ENCODE measurements at regions not wholly inside any gene's neighbourhood (a gene's known extent, or its start where the extent isn't known, plus 50 kb on each side); places are given as distances from the start of the nearest gene placed in this dataset.

DNA sequence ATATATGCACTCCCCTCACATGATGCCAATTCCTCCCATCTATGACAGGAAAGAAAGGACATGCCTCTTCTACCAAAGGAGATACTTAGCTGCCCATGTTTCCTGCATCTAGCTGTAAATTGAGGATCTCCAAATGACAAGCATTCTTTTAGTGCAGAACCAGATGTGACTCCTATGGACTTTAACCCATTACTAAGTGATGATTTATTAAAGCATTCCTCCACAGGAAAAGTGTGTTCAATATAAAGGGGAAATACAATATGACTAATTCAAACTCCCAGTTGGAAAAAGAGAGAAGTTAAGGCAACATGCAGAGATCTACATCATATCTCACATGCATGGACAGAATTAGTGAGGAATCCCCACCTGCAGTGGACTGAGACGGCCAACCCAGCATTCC lies 221.3 kb downstream of the FAM76B start:
- no peak overlapping the region for H3K4me3 ChIP-seq (ENCODE audit: low read depth, low read length)
- no peaks in the 10 kb centered on the region for H3K36me3 ChIP-seq (ENCODE audit: control insufficient read depth, insufficient read depth, low read length)
- Mint-ChIP-seq H3K27me3 (ENCODE audit: insufficient read depth, unreplicated experiment) (peaks cover 9% of the 10 kb centered on the region), H3K36me3 (ENCODE audit: insufficient read depth, unreplicated experiment) (no peaks in the 10 kb centered on the region), H3K4me1 (ENCODE audit: low read depth, unreplicated experiment) (no peaks in the 10 kb centered on the region), H3K9me3 (ENCODE audit: unreplicated experiment) (peaks cover 11% of the 10 kb centered on the region), H3K27ac (ENCODE audit: unreplicated experiment) (no peak overlapping the region), H3K4me3 (ENCODE audit: unreplicated experiment) (no peak overlapping the region)
- H3K9me3 ChIP-seq: peaks cover 3% of the 10 kb centered on the region; the same call in 1 of the 2 replicates
- no peak for DNase-seq
- BruUV-seq (replicated peaks): no TSS peak
- TF ChIP-seq, protein P1, sequence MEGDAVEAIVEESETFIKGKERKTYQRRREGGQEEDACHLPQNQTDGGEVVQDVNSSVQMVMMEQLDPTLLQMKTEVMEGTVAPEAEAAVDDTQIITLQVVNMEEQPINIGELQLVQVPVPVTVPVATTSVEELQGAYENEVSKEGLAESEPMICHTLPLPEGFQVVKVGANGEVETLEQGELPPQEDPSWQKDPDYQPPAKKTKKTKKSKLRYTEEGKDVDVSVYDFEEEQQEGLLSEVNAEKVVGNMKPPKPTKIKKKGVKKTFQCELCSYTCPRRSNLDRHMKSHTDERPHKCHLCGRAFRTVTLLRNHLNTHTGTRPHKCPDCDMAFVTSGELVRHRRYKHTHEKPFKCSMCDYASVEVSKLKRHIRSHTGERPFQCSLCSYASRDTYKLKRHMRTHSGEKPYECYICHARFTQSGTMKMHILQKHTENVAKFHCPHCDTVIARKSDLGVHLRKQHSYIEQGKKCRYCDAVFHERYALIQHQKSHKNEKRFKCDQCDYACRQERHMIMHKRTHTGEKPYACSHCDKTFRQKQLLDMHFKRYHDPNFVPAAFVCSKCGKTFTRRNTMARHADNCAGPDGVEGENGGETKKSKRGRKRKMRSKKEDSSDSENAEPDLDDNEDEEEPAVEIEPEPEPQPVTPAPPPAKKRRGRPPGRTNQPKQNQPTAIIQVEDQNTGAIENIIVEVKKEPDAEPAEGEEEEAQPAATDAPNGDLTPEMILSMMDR (IDR thresholded peaks at IDR 0.05; ENCODE audit: insufficient read depth in 1 of 2, low read depth in 1 of 2, low read length in 1 of 2, severe bottlenecking in 1 of 2, unreplicated experiment in 1 of 2): no peak
- intact Hi-C loops (cut with micrococcal nuclease; ENCODE audit: unreplicated experiment): no loop called here
- CTCF ChIA-PET: no interaction called here
- no peaks in the 10 kb centered on the region for H3K4me1 ChIP-seq
- peaks cover 2% of the 10 kb centered on the region; the same call in 1 of the 2 replicates for H3K27me3 ChIP-seq (replicated peaks; ENCODE audit: control insufficient read depth, insufficient read depth, low read length)
- POLR2A ChIA-PET: no interaction called here

DNA sequence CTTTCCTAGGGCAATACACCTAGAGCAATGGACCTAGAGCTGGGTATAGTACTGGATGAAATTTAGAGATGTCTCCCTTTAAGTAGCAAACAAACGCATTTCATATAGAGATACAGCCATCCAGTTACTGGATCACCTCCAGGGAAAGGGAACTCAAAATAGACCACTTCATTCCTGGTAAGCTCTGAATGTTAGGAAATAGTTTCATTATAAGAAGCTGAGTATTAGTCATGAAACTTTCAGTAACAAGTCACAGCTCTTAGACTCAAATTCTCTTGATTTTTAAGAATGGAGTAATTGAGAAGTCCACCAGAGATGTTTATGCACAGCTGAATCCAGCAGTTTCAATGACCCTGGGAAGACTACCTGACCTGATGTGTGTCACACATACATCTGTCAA lies 221.9 kb downstream of the FAM76B start:
- BruUV-seq (replicated peaks): no TSS peak
- Mint-ChIP-seq H3K4me1 (ENCODE audit: low read depth, unreplicated experiment) (no peaks in the 10 kb centered on the region), H3K36me3 (ENCODE audit: insufficient read depth, unreplicated experiment) (no peaks in the 10 kb centered on the region), H3K4me3 (ENCODE audit: unreplicated experiment) (no peak overlapping the region), H3K27me3 (ENCODE audit: insufficient read depth, unreplicated experiment) (peaks cover 9% of the 10 kb centered on the region), H3K9me3 (ENCODE audit: unreplicated experiment) (peaks cover 11% of the 10 kb centered on the region), H3K27ac (ENCODE audit: unreplicated experiment) (no peak overlapping the region)
- ChIA-PET POLR2A (no interaction called here), CTCF (no interaction called here)
- TF ChIP-seq, protein P1 (IDR thresholded peaks at IDR 0.05; ENCODE audit: insufficient read depth in 1 of 2, low read depth in 1 of 2, low read length in 1 of 2, severe bottlenecking in 1 of 2, unreplicated experiment in 1 of 2): no peak
- Histone ChIP-seq H3K27me3 (replicated peaks; ENCODE audit: control insufficient read depth, insufficient read depth, low read length) (peaks cover 2% of the 10 kb centered on the region; the same call in 1 of the 2 replicates), H3K4me3 (ENCODE audit: low read depth, low read length) (no peak overlapping the region), H3K4me1 (no peaks in the 10 kb centered on the region), H3K36me3 (ENCODE audit: control insufficient read depth, insufficient read depth, low read length) (no peaks in the 10 kb centered on the region), H3K9me3 (peaks cover 3% of the 10 kb centered on the region; the same call in 1 of the 2 replicates)
- DNase-seq: no peak
- intact Hi-C loops (cut with micrococcal nuclease; ENCODE audit: unreplicated experiment): no loop called here

DNA sequence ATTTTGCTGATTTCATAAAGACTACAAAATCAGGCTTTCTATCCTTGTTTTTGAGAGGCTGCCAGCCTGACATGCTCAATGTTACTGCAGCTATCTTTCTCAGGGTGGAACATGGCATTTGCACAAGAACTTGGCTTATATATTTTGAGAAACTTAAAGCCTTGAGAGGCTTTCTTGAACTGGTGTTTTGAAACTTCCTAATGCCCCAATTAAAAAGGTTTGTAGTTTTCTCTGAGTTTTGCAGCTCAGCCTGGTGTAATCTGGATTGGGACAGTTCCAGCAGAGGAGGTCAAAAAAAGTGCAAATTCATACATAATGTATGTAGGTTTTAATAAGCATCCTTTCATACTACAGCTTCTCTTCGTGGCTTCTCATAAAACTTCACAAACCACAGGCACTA lies 223.4 kb downstream of the FAM76B start:
- Mint-ChIP-seq H3K4me3 (ENCODE audit: unreplicated experiment) (no peak overlapping the region), H3K36me3 (ENCODE audit: insufficient read depth, unreplicated experiment) (no peaks in the 10 kb centered on the region), H3K9me3 (ENCODE audit: unreplicated experiment) (peaks cover 11% of the 10 kb centered on the region), H3K27ac (ENCODE audit: unreplicated experiment) (no peak overlapping the region), H3K27me3 (ENCODE audit: insufficient read depth, unreplicated experiment) (peaks cover 10% of the 10 kb centered on the region), H3K4me1 (ENCODE audit: low read depth, unreplicated experiment) (no peaks in the 10 kb centered on the region)
- DNase-seq: no peak
- H3K4me1 ChIP-seq: no peaks in the 10 kb centered on the region
- no TSS peak for BruUV-seq (replicated peaks)
- intact Hi-C loops (cut with micrococcal nuclease; ENCODE audit: unreplicated experiment): no loop called here
- TF ChIP-seq, protein P1 (IDR thresholded peaks at IDR 0.05; ENCODE audit: insufficient read depth in 1 of 2, low read depth in 1 of 2, low read length in 1 of 2, severe bottlenecking in 1 of 2, unreplicated experiment in 1 of 2): no peak
- no peak overlapping the region for H3K4me3 ChIP-seq (ENCODE audit: low read depth, low read length)
- H3K9me3 ChIP-seq: peaks cover 3% of the 10 kb centered on the region; the same call in 1 of the 2 replicates
- H3K36me3 ChIP-seq (ENCODE audit: control insufficient read depth, insufficient read depth, low read length): no peaks in the 10 kb centered on the region
- CTCF ChIA-PET: no interaction called here
- POLR2A ChIA-PET: no interaction called here
- peaks cover under 1% of the 10 kb centered on the region; the same call in 1 of the 2 replicates for H3K27me3 ChIP-seq (replicated peaks; ENCODE audit: control insufficient read depth, insufficient read depth, low read length)

All from Caco-2 (cell line).